ENCODE measurements at regions not wholly inside any gene's neighbourhood (a gene's known extent, or its start where the extent isn't known, plus 50 kb on each side); places are given as distances from the start of the nearest gene placed in this dataset.
"Not testable (repeated sequence)": the region's sequence is repeated elsewhere in the genome, so short reads cannot be mapped to it uniquely, and the experiment has no call there.

- DNase-seq: no peak
Observed at GRCh38 chr4:163077680-163078079, 89.0 kb downstream of the NAF1 start.

GRCh38 chr4:163072222-163072621 lies 94.5 kb downstream of the NAF1 start:
- no peak for DNase-seq

- no peak for DNase-seq
Observed at GRCh38 chr4:163071308-163071707, 95.4 kb downstream of the NAF1 start.

- DNase-seq: no peak
Observed at GRCh38 chr4:163070023-163070422, 96.7 kb downstream of the NAF1 start.

GRCh38 chr4:163063891-163064290 lies 102.8 kb downstream of the NAF1 start:
- no peak for DNase-seq

GRCh38 chr4:163048447-163048846 lies 118.2 kb downstream of the NAF1 start:
- DNase-seq: peak in 1 of 5 donors; percentile 2

GRCh38 chr4:163042306-163042705 lies 124.4 kb downstream of the NAF1 start:
- DNase-seq: no peak

GRCh38 chr4:163017135-163017534 lies 149.6 kb downstream of the NAF1 start:
- DNase-seq: no peak

GRCh38 chr4:163012816-163013215 lies 153.9 kb downstream of the NAF1 start:
- DNase-seq: no peak

- no peak for DNase-seq
Observed at GRCh38 chr4:163003979-163004378, 162.7 kb downstream of the NAF1 start.

- no peak for DNase-seq
Observed at GRCh38 chr4:162988530-162988929, 178.2 kb downstream of the NAF1 start.

- DNase-seq: no peak
Observed at GRCh38 chr4:162985131-162985530, 181.6 kb downstream of the NAF1 start.

GRCh38 chr4:162984621-162985020 lies 182.1 kb downstream of the NAF1 start:
- DNase-seq: no peak

GRCh38 chr4:162981823-162982222 lies 184.9 kb downstream of the NAF1 start:
- no peak for DNase-seq

- DNase-seq: no peak
Observed at GRCh38 chr4:162978398-162978797, 188.3 kb downstream of the NAF1 start.

- DNase-seq: no peak
Observed at GRCh38 chr4:162977788-162978187, 188.9 kb downstream of the NAF1 start.

GRCh38 chr4:162972661-162973330 lies 193.9 kb downstream of the NAF1 start:
- DNase-seq: no peak

GRCh38 chr4:162969194-162969593 lies 197.5 kb downstream of the NAF1 start:
- DNase-seq: no peak

- not testable (repeated sequence) for DNase-seq
Observed at GRCh38 chr4:162965978-162966377, 200.7 kb downstream of the NAF1 start.

GRCh38 chr4:162959046-162959445 lies 207.6 kb downstream of the NAF1 start:
- no peak for DNase-seq

- DNase-seq: no peak
Observed at GRCh38 chr4:162957521-162958143, 209.1 kb downstream of the NAF1 start.

GRCh38 chr4:162954976-162955375 lies 211.7 kb downstream of the NAF1 start:
- no peak for DNase-seq

- no peak for DNase-seq
Observed at GRCh38 chr4:162952232-162952631, 214.5 kb downstream of the NAF1 start.

GRCh38 chr4:162945713-162946112 lies 221.0 kb downstream of the NAF1 start:
- no peak for DNase-seq

GRCh38 chr4:162943263-162943662 lies 223.4 kb downstream of the NAF1 start:
- no peak for DNase-seq
